Left forelimb (tissue), 1 donor: ENCODE measurements at regions not wholly inside any gene's neighbourhood (a gene's known extent, or its start where the extent isn't known, plus 50 kb on each side); places are given as distances from the start of the nearest gene placed in this dataset.

ENCODE experiments used
- DNase-seq: peaks from one replicate; pipeline ENCODE4 v3.0.0-alpha.2; 2018; ENCODE audit warnings: low spot score

GRCh38 chr2:23131066-23131575, 253.9 kb upstream of the KLHL29 start:
- DNase-seq = no peak

GRCh38 chr2:23132000-23132399, 253.0 kb upstream of the KLHL29 start:
- DNase-seq = no peak

GRCh38 chr2:23132823-23133595, 252.0 kb upstream of the KLHL29 start:
- DNase-seq = no peak

- no peak for DNase-seq
Measured at GRCh38 chr2:23134726-23135125, 250.3 kb upstream of the KLHL29 start.

- DNase-seq = no peak
Measured at GRCh38 chr2:23135481-23136100, 249.4 kb upstream of the KLHL29 start.

GRCh38 chr2:23137166-23137565, 247.8 kb upstream of the KLHL29 start:
- DNase-seq = no peak

GRCh38 chr2:23138701-23139100, 246.3 kb upstream of the KLHL29 start:
- no peak for DNase-seq

- DNase-seq = no peak
Measured at GRCh38 chr2:23145460-23145859, 239.5 kb upstream of the KLHL29 start.

GRCh38 chr2:23146011-23146410, 239.0 kb upstream of the KLHL29 start:
- DNase-seq = no peak

GRCh38 chr2:23148342-23148741, 236.6 kb upstream of the KLHL29 start:
- DNase-seq = no peak

GRCh38 chr2:23149777-23150176, 235.2 kb upstream of the KLHL29 start:
- DNase-seq = no peak

- no peak for DNase-seq
Measured at GRCh38 chr2:23153484-23153883, 231.5 kb upstream of the KLHL29 start.

- DNase-seq = no peak
Measured at GRCh38 chr2:23155022-23155421, 230.0 kb upstream of the KLHL29 start.

GRCh38 chr2:23157812-23158211, 227.2 kb upstream of the KLHL29 start:
- no peak for DNase-seq

GRCh38 chr2:23158306-23158705, 226.7 kb upstream of the KLHL29 start:
- DNase-seq = no peak

- no peak for DNase-seq
Measured at GRCh38 chr2:23159746-23160405, 225.1 kb upstream of the KLHL29 start.

- no peak for DNase-seq
Measured at GRCh38 chr2:23164173-23164572, 220.8 kb upstream of the KLHL29 start.

GRCh38 chr2:23169896-23170295, 215.1 kb upstream of the KLHL29 start:
- no peak for DNase-seq

GRCh38 chr2:23171108-23171507, 213.9 kb upstream of the KLHL29 start:
- no peak for DNase-seq

- no peak for DNase-seq
Measured at GRCh38 chr2:23178396-23178795, 206.6 kb upstream of the KLHL29 start.

GRCh38 chr2:23183733-23184132, 201.2 kb upstream of the KLHL29 start:
- DNase-seq = no peak

- DNase-seq = no peak
Measured at GRCh38 chr2:23198316-23199114, 186.5 kb upstream of the KLHL29 start.
